ENCODE measurements at regions not wholly inside any gene's neighbourhood (a gene's known extent, or its start where the extent isn't known, plus 50 kb on each side); places are given as distances from the start of the nearest gene placed in this dataset.

DNA sequence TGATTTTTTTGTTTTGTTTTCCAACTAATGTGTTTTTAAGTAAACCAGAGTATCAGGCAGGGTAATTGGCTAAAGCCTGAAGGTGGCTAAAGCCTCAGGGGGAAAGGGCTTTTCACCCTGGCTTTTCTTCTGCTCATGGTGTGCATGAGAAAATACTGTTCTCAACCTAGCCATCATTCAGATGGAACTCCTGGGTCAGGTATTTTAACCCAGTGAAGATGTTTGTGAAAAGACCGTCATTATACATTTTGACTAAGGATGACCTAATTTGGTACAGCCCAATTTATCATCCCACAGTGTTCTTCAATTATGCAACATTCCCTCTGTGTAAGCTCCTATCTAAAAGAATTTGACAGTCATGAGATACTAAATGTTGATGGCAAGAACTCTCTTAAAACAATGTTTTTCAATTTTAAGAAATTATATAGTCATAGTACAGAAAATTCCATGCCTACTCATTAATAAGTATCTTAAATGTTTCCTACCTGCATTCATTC lies 209.5 kb upstream of the TARS1 start (continued):
- TF ChIP-seq REST (IDR thresholded peaks at IDR 0.05; ENCODE audit: unreplicated experiment), result no peak

DNA sequence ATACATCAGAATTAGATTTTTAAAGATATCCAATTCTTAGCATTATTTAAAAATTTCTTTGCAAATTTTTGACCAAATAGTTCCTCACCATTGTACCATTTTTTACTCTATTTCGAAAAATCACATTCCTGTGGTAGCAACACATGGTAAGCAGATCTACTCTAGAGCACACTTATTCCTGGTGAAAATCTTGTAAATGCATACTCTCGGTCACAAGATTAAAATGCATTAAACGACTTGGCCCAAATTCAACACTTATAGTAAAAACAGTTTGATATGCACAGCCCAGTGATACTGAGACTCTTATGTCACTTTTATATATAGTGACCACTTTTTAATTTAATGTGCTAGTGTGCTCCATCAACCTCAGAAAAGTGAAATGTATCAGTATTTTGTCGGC lies 208.8 kb upstream of the TARS1 start:
- no peaks in the 10 kb centered on the region for H3K9me3 Mint-ChIP-seq
- H3K4me3 Mint-ChIP-seq, result no peak overlapping the region
- Histone ChIP-seq H3K4me2 (no peak overlapping the region), H3K27me3 (ENCODE audit: insufficient read depth) (no peaks in the 10 kb centered on the region), H3K4me3 (no peak overlapping the region), H3K79me2 (replicated peaks; ENCODE audit: insufficient read depth) (no peaks in the 10 kb centered on the region), H3K4me1 (ENCODE audit: insufficient read depth) (no peaks in the 10 kb centered on the region), H3K36me3 (ENCODE audit: insufficient read depth) (no peaks in the 10 kb centered on the region), H3F3A (replicated peaks; ENCODE audit: low read depth) (no peaks in the 10 kb centered on the region), H4K20me1 (replicated peaks; ENCODE audit: insufficient read depth) (no peaks in the 10 kb centered on the region), H2AFZ (no peak overlapping the region), H3K9me2 (ENCODE audit: insufficient read depth) (no peaks in the 10 kb centered on the region; the same call in 1 of the 2 replicates), H3K27ac (ENCODE audit: low read depth) (no peak overlapping the region)
- peaks cover 6% of the 10 kb centered on the region; the same call in 2 of the 3 replicates for H3K4me1 Mint-ChIP-seq
- no peak overlapping the region for H3K27ac Mint-ChIP-seq
- DNase-seq (ENCODE audit: low spot score) (no peak), ATAC-seq (no peak)
- H3K27me3 Mint-ChIP-seq (ENCODE audit: insufficient read depth, low read depth, poor library complexity), result no peaks in the 10 kb centered on the region
- no peaks in the 10 kb centered on the region for H3K36me3 Mint-ChIP-seq (ENCODE audit: low read depth)
- no peak for TF ChIP-seq ZNF331 (CRISPR knock-in tag; IDR thresholded peaks at IDR 0.05; ENCODE audit: low read depth)
- TF ChIP-seq EZH2 (IDR thresholded peaks at IDR 0.05; ENCODE audit: low read depth, unreplicated experiment), result no peak
- no peak for TF ChIP-seq EZH2phosphoT487 (IDR thresholded peaks at IDR 0.05; ENCODE audit: unreplicated experiment)
- no peak for TF ChIP-seq ZNF114 (CRISPR knock-in tag; IDR thresholded peaks at IDR 0.05)
- no peak for TF ChIP-seq STAT1 (IDR thresholded peaks at IDR 0.05; ENCODE audit: unreplicated experiment)
- TF ChIP-seq JUNB (IDR thresholded peaks at IDR 0.05; ENCODE audit: unreplicated experiment), result no peak
- no peak for TF ChIP-seq CREB1 (CRISPR knock-in tag; IDR thresholded peaks at IDR 0.05; ENCODE audit: low read depth)
- TF ChIP-seq POLR2AphosphoS5 (IDR thresholded peaks at IDR 0.05; ENCODE audit: low read depth), result no peak
- TF ChIP-seq, protein P1, sequence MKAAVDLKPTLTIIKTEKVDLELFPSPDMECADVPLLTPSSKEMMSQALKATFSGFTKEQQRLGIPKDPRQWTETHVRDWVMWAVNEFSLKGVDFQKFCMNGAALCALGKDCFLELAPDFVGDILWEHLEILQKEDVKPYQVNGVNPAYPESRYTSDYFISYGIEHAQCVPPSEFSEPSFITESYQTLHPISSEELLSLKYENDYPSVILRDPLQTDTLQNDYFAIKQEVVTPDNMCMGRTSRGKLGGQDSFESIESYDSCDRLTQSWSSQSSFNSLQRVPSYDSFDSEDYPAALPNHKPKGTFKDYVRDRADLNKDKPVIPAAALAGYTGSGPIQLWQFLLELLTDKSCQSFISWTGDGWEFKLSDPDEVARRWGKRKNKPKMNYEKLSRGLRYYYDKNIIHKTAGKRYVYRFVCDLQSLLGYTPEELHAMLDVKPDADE (IDR thresholded peaks at IDR 0.05), result no peak
- no peak for TF ChIP-seq NANOG (IDR thresholded peaks at IDR 0.05; ENCODE audit: borderline replicate concordance)
- TF ChIP-seq, protein P2, sequence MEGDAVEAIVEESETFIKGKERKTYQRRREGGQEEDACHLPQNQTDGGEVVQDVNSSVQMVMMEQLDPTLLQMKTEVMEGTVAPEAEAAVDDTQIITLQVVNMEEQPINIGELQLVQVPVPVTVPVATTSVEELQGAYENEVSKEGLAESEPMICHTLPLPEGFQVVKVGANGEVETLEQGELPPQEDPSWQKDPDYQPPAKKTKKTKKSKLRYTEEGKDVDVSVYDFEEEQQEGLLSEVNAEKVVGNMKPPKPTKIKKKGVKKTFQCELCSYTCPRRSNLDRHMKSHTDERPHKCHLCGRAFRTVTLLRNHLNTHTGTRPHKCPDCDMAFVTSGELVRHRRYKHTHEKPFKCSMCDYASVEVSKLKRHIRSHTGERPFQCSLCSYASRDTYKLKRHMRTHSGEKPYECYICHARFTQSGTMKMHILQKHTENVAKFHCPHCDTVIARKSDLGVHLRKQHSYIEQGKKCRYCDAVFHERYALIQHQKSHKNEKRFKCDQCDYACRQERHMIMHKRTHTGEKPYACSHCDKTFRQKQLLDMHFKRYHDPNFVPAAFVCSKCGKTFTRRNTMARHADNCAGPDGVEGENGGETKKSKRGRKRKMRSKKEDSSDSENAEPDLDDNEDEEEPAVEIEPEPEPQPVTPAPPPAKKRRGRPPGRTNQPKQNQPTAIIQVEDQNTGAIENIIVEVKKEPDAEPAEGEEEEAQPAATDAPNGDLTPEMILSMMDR (conservative IDR thresholded peaks at IDR 0.05; ENCODE audit: low read depth in 2 of 2), result no peak
- no peak for TF ChIP-seq REST (IDR thresholded peaks at IDR 0.05; ENCODE audit: unreplicated experiment)

Data from GM23338 (cell line).